Endodermal cell (in vitro differentiated cells): ENCODE measurements at regions not wholly inside any gene's neighbourhood (a gene's known extent, or its start where the extent isn't known, plus 50 kb on each side); places are given as distances from the start of the nearest gene placed in this dataset.

Experiments
- DNase-seq: peaks from one replicate; pipeline ENCODE4 v3.0.0-alpha.2; 2017
- H3K27ac ChIP-seq: 2 replicates; pipeline ENCODE4 v1.5.1; 2013; ENCODE audit warnings: mild to moderate bottlenecking, low read depth, low read length, moderate library complexity
- H3K27me3 ChIP-seq: 2 replicates; pipeline ENCODE4 v1.6.1; 2013; ENCODE audit warnings: mild to moderate bottlenecking, low read length, moderate library complexity; ENCODE audit not compliant: insufficient read depth, control insufficient read depth, poor library complexity, severe bottlenecking
- H3K36me3 ChIP-seq: 2 replicates; pipeline ENCODE4 v1.7.0; 2013; ENCODE audit warnings: mild to moderate bottlenecking, low read length, moderate library complexity; ENCODE audit not compliant: control insufficient read depth, insufficient read depth
- H3K4me1 ChIP-seq: one replicate; pipeline ENCODE4 v1.7.0; 2013; ENCODE audit warnings: low read length; ENCODE audit not compliant: control insufficient read depth, insufficient read depth
- H3K4me3 ChIP-seq: 2 replicates; pipeline ENCODE4 v1.5.1; 2013; ENCODE audit warnings: mild to moderate bottlenecking, low read length, moderate library complexity
- H3K9ac ChIP-seq: 2 replicates; pipeline ENCODE4 v1.6.1; 2013; ENCODE audit warnings: mild to moderate bottlenecking, low read length, moderate library complexity; ENCODE audit not compliant: poor library complexity, severe bottlenecking; ENCODE audit errors: extremely low read depth
- H3K9me3 ChIP-seq: 2 replicates; pipeline ENCODE4 v1.6.1; 2013; ENCODE audit warnings: mild to moderate bottlenecking, low read length, moderate library complexity; ENCODE audit not compliant: control insufficient read depth
- H3K27ac Mint-ChIP-seq: 2 replicates; pipeline ENCODE4 v1.8.0; 2020; ENCODE audit warnings: mixed read lengths
- H3K27me3 Mint-ChIP-seq: 2 replicates; pipeline ENCODE4 v1.8.0; 2021; ENCODE audit warnings: mild to moderate bottlenecking, mixed read lengths; ENCODE audit not compliant: insufficient read depth
- H3K36me3 Mint-ChIP-seq: 2 replicates; pipeline ENCODE4 v1.8.0; 2020; ENCODE audit warnings: low read depth, mixed read lengths
- H3K4me1 Mint-ChIP-seq: 2 replicates; pipeline ENCODE4 v1.8.0; 2020; ENCODE audit warnings: mixed read lengths
- H3K4me3 Mint-ChIP-seq: 2 replicates; pipeline ENCODE4 v1.8.0; 2020; ENCODE audit warnings: mild to moderate bottlenecking, moderate library complexity, mixed read lengths
- H3K9me3 Mint-ChIP-seq: 2 replicates; pipeline ENCODE4 v1.8.0; 2020; ENCODE audit warnings: mild to moderate bottlenecking, mixed read lengths
- WGBS, 2 experiments: methylation state at CpG; one replicate each; pipeline versions ENCODE4 v1.1.5 to v1.1.7; 2013; ENCODE audit warnings: missing lambda C conversion rate in 2 of 2, mixed read lengths in 1 of 2; ENCODE audit not compliant: insufficient coverage in 1 of 2, insufficient read length in 1 of 2; 5-methylcytosine and 5-hydroxymethylcytosine counted together
- TF ChIP-seq, protein P1 (sequence below): fragments of 200-600 bp; sonication (generic); conservative IDR thresholded peaks from 2 replicates; pipeline ENCODE4 v1.5.0; 2021; ENCODE audit warnings: antibody characterized with exemption, mild to moderate bottlenecking

DNA sequence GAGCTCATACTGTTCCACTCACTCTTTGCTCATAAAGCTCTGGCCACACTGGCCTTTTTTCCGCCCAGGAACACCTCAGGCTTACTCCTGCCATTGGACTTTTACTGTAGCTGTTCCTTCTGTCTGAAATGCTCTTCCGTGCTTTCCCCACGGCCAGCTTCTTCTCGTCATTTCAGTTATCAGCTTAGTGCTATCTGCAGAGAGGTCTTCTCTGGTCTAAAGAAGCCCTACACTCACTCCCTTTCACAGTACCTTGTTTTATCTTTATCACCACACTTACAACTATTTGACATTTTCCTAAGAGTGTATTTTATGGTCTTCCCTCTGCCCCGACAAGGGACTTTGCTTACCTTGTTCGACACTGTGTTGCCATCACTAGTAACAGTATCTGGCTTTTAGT is 388.1 kb upstream of the SPRED2 start:
- Mint-ChIP-seq H3K4me3 (no peak overlapping the region), H3K27me3 (peaks cover 2% of the 10 kb centered on the region), H3K9me3 (peaks cover 24% of the 10 kb centered on the region), H3K36me3 (no peaks in the 10 kb centered on the region), H3K4me1 (no peaks in the 10 kb centered on the region), H3K27ac (no peak overlapping the region)
- peaks cover 56% of the 10 kb centered on the region for H3K9me3 ChIP-seq
- WGBS, 2 experiments, result 94 to 100% methylated on average over 6 of the region's 6 CpGs
- H3K4me1 ChIP-seq, result no peaks in the 10 kb centered on the region
- peak overlapping the region; percentile 35 for H3K4me3 ChIP-seq
- TF ChIP-seq, protein P1, sequence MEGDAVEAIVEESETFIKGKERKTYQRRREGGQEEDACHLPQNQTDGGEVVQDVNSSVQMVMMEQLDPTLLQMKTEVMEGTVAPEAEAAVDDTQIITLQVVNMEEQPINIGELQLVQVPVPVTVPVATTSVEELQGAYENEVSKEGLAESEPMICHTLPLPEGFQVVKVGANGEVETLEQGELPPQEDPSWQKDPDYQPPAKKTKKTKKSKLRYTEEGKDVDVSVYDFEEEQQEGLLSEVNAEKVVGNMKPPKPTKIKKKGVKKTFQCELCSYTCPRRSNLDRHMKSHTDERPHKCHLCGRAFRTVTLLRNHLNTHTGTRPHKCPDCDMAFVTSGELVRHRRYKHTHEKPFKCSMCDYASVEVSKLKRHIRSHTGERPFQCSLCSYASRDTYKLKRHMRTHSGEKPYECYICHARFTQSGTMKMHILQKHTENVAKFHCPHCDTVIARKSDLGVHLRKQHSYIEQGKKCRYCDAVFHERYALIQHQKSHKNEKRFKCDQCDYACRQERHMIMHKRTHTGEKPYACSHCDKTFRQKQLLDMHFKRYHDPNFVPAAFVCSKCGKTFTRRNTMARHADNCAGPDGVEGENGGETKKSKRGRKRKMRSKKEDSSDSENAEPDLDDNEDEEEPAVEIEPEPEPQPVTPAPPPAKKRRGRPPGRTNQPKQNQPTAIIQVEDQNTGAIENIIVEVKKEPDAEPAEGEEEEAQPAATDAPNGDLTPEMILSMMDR, result no peak
- no peak for DNase-seq
- no peak overlapping the region for H3K9ac ChIP-seq
- H3K36me3 ChIP-seq, result no peaks in the 10 kb centered on the region
- H3K27me3 ChIP-seq, result no peaks in the 10 kb centered on the region
- no peak overlapping the region for H3K27ac ChIP-seq

GRCh38 chr2:65819963-65820362 is 387.6 kb upstream of the SPRED2 start:
- Histone ChIP-seq H3K4me1 (no peaks in the 10 kb centered on the region), H3K9me3 (peaks cover 51% of the 10 kb centered on the region), H3K27me3 (no peaks in the 10 kb centered on the region), H3K36me3 (no peaks in the 10 kb centered on the region), H3K4me3 (peak overlapping the region; percentile 35), H3K9ac (no peak overlapping the region), H3K27ac (no peak overlapping the region)
- Mint-ChIP-seq H3K4me3 (no peak overlapping the region), H3K9me3 (peaks cover 24% of the 10 kb centered on the region), H3K27ac (no peak overlapping the region), H3K4me1 (no peaks in the 10 kb centered on the region), H3K36me3 (no peaks in the 10 kb centered on the region), H3K27me3 (no peaks in the 10 kb centered on the region)
- no peak for DNase-seq
- TF ChIP-seq, protein P1, result no peak
- WGBS, 2 experiments, result 89 to 93% methylated on average over 1 of the region's 1 CpG

DNA sequence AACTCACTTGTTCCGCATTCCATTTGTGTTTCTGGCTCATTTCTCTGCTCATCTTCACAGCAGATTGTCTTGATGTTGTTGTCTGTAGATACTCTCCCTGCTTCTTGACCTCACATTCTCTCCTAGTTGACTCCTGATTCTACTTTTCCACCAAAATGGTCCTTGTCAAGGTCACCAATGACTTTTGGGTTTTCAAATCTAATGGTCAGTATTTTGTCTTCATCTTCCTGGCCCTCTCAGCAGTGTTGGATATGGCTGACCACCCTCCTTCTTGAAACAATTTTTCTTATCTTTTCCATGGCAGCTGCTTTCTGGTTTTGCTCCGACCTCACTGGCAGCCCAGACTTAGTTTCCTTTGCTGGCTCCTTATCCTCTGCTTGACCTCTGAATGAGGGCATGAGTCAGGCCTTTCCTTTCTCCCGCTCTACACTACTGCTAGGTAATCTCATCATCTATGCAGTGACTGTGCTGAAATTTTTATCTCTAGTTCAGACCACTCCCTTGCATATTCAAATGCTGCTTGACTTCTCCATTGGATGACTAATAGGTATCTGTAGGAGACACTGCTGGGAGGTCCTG is 386.6 kb upstream of the SPRED2 start:
- Histone ChIP-seq H3K9me3 (peaks cover 41% of the 10 kb centered on the region), H3K9ac (no peak overlapping the region), H3K27me3 (no peaks in the 10 kb centered on the region), H3K36me3 (no peaks in the 10 kb centered on the region), H3K4me1 (no peaks in the 10 kb centered on the region), H3K27ac (no peak overlapping the region), H3K4me3 (no peak overlapping the region)
- H3K27ac Mint-ChIP-seq, result no peak overlapping the region
- H3K36me3 Mint-ChIP-seq, result no peaks in the 10 kb centered on the region
- no peak for DNase-seq
- TF ChIP-seq, protein P1, result no peak
- no peaks in the 10 kb centered on the region for H3K4me1 Mint-ChIP-seq
- no peak overlapping the region for H3K4me3 Mint-ChIP-seq
- no peaks in the 10 kb centered on the region for H3K27me3 Mint-ChIP-seq
- H3K9me3 Mint-ChIP-seq, result peaks cover 21% of the 10 kb centered on the region
- 88 to 94% methylated on average over 3 of the region's 3 CpGs for WGBS, 2 experiments
